Thyroid gland (tissue), 4 donors: ENCODE measurements at regions not wholly inside any gene's neighbourhood (a gene's known extent, or its start where the extent isn't known, plus 50 kb on each side); places are given as distances from the start of the nearest gene placed in this dataset.

Source experiments
- CTCF ChIP-seq, 6 experiments: fragments of 200-600 bp in 3 of 6; fragments of 450-650 bp in 3 of 6; sonication (generic) in 3 of 6; IDR thresholded peaks; one replicate each; pipeline ENCODE4 v1.5.1; 2016 to 2019; ENCODE audit warnings: antibody characterized with exemption in 6 of 6, mild to moderate bottlenecking in 2 of 6, inconsistent platforms in 1 of 6, moderate library complexity in 1 of 6
- POLR2A ChIP-seq, 2 donors: fragments of 450-650 bp; IDR thresholded peaks; one replicate each; pipeline ENCODE4 v1.6.1; 2017; ENCODE audit warnings: antibody characterized with exemption in 2 of 2, mild to moderate bottlenecking in 2 of 2, moderate library complexity in 1 of 2

GRCh38 chr17:69655902-69656301 lies 241.4 kb downstream of the MAP2K6 start:
- no peak for TF ChIP-seq CTCF (IDR thresholded peaks at IDR 0.05)
- no peak for TF ChIP-seq POLR2A (IDR thresholded peaks at IDR 0.05)
